NCI-H128 (cell line): ENCODE measurements at regions not wholly inside any gene's neighbourhood (a gene's known extent, or its start where the extent isn't known, plus 50 kb on each side); places are given as distances from the start of the nearest gene placed in this dataset.

Experiments
- DNase-seq: peaks from one replicate; lab custom pipeline; 2025; ENCODE audit not compliant: unreplicated experiment; lab: John Stamatoyannopoulos, UW

- DNase-seq: no peak
Observed at GRCh38 chr1:164477343-164477742, 81.6 kb upstream of the PBX1 start.

DNA sequence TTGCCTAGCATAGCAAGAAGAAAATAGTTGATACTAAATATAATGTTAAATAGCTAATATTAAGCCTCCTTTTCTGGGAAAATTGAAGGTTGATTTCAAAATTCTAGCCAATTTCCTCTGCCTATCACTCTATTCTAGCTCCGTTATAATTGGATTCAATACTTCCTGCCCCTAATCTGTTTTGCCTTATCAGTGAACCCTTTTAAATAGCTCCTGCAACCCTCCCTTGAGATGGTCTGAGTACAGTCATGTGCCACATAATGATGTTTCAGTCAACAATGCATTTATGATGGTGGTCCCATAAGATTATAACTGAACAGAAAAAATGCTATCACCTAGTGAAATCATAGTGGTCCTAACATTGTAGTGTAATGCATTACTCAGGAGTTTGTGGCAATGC lies 79.7 kb upstream of the PBX1 start:
- no peak for DNase-seq

GRCh38 chr1:164480285-164480907 lies 78.6 kb upstream of the PBX1 start:
- no peak for DNase-seq

GRCh38 chr1:164495905-164496304 lies 63.1 kb upstream of the PBX1 start:
- no peak for DNase-seq

GRCh38 chr1:164498792-164499191 lies 60.2 kb upstream of the PBX1 start:
- DNase-seq: no peak

DNA sequence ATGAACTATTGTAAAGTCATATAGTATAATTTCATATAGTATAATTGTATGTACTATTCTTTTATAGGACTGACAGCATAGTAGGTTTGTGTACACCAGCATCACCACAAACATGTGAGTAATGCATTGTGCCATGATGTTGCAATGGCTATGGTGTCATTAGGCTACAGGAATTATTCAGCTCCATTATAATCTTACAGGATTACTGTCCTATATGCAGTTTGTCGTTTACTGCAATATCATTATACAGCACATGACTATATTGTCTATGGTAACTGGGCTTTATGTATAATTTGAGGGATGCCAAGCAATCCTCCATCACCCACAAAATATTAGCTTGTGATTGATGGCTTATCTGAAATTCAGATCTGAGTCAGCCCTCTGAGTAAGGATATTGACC lies 54.2 kb upstream of the PBX1 start:
- no peak for DNase-seq
